SH-SY5Y (cell line): ENCODE measurements at regions not wholly inside any gene's neighbourhood (a gene's known extent, or its start where the extent isn't known, plus 50 kb on each side); places are given as distances from the start of the nearest gene placed in this dataset.

Experiments
- GATA2 ChIP-seq: IDR thresholded peaks from 2 replicates; pipeline ENCODE4 v1.6.1; 2011; ENCODE audit warnings: mild to moderate bottlenecking, low read depth, low read length
- GATA3 ChIP-seq: IDR thresholded peaks from 2 replicates; pipeline ENCODE4 v1.6.1; 2011; ENCODE audit warnings: low read depth, mild to moderate bottlenecking, low read length, moderate library complexity

- TF ChIP-seq GATA2 (no peak), GATA3 (no peak)
Observed at GRCh38 chr3:157763644-157764043, 260.4 kb upstream of the VEPH1 start.

GRCh38 chr3:157759311-157759710 is 256.1 kb upstream of the VEPH1 start:
- TF ChIP-seq GATA2: no peak

GRCh38 chr3:157755233-157755632 is 252.0 kb upstream of the VEPH1 start:
- TF ChIP-seq GATA3 (no peak), GATA2 (no peak)

GRCh38 chr3:157754451-157754850 is 251.2 kb upstream of the VEPH1 start:
- TF ChIP-seq GATA3 (no peak), GATA2 (no peak)

- no peak for TF ChIP-seq GATA2
Observed at GRCh38 chr3:157753787-157754136, 250.5 kb upstream of the VEPH1 start.

GRCh38 chr3:157752956-157753786 is 250.0 kb upstream of the VEPH1 start:
- TF ChIP-seq GATA3 (no peak), GATA2 (no peak)

GRCh38 chr3:157752554-157752953 is 249.3 kb upstream of the VEPH1 start:
- no peak for TF ChIP-seq GATA2
- no peak for TF ChIP-seq GATA3

- TF ChIP-seq GATA2: no peak
- TF ChIP-seq GATA3: no peak
Observed at GRCh38 chr3:157751386-157751785, 248.2 kb upstream of the VEPH1 start.

- TF ChIP-seq GATA2: no peak
- no peak for TF ChIP-seq GATA3
Observed at GRCh38 chr3:157746391-157746790, 243.2 kb upstream of the VEPH1 start.

GRCh38 chr3:157741607-157742006 is 238.4 kb upstream of the VEPH1 start:
- TF ChIP-seq GATA3 (no peak), GATA2 (no peak)

GRCh38 chr3:157738441-157738840 is 235.2 kb upstream of the VEPH1 start:
- no peak for TF ChIP-seq GATA2
- TF ChIP-seq GATA3: no peak

GRCh38 chr3:157718800-157719199 is 215.6 kb upstream of the VEPH1 start:
- TF ChIP-seq GATA2 (no peak), GATA3 (no peak)

GRCh38 chr3:157713101-157713500 is 209.9 kb upstream of the VEPH1 start:
- no peak for TF ChIP-seq GATA3
- TF ChIP-seq GATA2: no peak

- TF ChIP-seq GATA2 (no peak), GATA3 (no peak)
Observed at GRCh38 chr3:157705258-157705657, 202.0 kb upstream of the VEPH1 start.

- TF ChIP-seq GATA3 (no peak), GATA2 (no peak)
Observed at GRCh38 chr3:157700405-157700804, 197.2 kb upstream of the VEPH1 start.

GRCh38 chr3:157695586-157695985 is 192.4 kb upstream of the VEPH1 start:
- no peak for TF ChIP-seq GATA3
- no peak for TF ChIP-seq GATA2

GRCh38 chr3:157695103-157695502 is 191.9 kb upstream of the VEPH1 start:
- no peak for TF ChIP-seq GATA2
- TF ChIP-seq GATA3: no peak
